ENCODE measurements at regions not wholly inside any gene's neighbourhood (a gene's known extent, or its start where the extent isn't known, plus 50 kb on each side); places are given as distances from the start of the nearest gene placed in this dataset.

- TF ChIP-seq ATF3 (IDR thresholded peaks at IDR 0.05; ENCODE audit: insufficient read depth, low read depth, low read length): no peak
- no peak for TF ChIP-seq RXRA (IDR thresholded peaks at IDR 0.05; ENCODE audit: insufficient read depth, low read depth, low read length)
- no peak for TF ChIP-seq SRF (IDR thresholded peaks at IDR 0.05; ENCODE audit: low read depth, low read length)
- no peak for TF ChIP-seq GABPA (IDR thresholded peaks at IDR 0.05; ENCODE audit: borderline replicate concordance, insufficient read depth, low read length)
- TF ChIP-seq HDAC6 (IDR thresholded peaks at IDR 0.05; ENCODE audit: low read depth, low read length): no peak
- no peak for TF ChIP-seq CBX8 (IDR thresholded peaks at IDR 0.05; ENCODE audit: borderline replicate concordance, low read depth, low read length)
Observed at GRCh38 chrX:9114245-9114644, 80.3 kb upstream of the FAM9B start (continued).
